ENCODE measurements at regions not wholly inside any gene's neighbourhood (a gene's known extent, or its start where the extent isn't known, plus 50 kb on each side); places are given as distances from the start of the nearest gene placed in this dataset.
"Not testable (repeated sequence)": the region's sequence is repeated elsewhere in the genome, so short reads cannot be mapped to it uniquely, and the experiment has no call there.

DNA sequence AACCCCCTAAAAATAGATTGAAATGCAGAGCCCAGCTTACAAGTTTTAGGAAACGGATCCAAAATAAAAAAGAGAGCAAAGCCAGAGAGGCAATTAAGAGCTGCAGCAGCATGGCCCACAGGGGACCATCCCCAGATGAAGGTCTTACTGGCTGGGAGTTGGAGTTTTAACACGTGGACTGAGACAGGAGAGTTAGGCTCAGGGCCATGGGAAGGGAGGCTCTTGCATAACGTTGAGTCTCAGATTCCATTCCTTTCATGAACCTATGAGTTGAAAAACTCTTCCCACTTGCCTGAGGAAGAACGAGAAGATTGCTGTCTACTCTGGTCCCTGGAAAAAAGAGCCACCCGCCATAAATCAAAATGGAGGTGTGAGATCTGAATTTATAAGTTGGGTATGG is 101.8 kb upstream of the NDUFV2 start:
- H3K4me2 ChIP-seq (ENCODE audit: insufficient read depth, low read length), result no peak overlapping the region
- H3K27me3 ChIP-seq (ENCODE audit: insufficient read depth, low read length, poor library complexity), result no peaks in the 10 kb centered on the region
- no peak overlapping the region for H2AFZ ChIP-seq (ENCODE audit: low read depth, low read length)
- H3K4me1 ChIP-seq (ENCODE audit: insufficient read depth, low read length), result no peaks in the 10 kb centered on the region
- TF ChIP-seq, protein P1, sequence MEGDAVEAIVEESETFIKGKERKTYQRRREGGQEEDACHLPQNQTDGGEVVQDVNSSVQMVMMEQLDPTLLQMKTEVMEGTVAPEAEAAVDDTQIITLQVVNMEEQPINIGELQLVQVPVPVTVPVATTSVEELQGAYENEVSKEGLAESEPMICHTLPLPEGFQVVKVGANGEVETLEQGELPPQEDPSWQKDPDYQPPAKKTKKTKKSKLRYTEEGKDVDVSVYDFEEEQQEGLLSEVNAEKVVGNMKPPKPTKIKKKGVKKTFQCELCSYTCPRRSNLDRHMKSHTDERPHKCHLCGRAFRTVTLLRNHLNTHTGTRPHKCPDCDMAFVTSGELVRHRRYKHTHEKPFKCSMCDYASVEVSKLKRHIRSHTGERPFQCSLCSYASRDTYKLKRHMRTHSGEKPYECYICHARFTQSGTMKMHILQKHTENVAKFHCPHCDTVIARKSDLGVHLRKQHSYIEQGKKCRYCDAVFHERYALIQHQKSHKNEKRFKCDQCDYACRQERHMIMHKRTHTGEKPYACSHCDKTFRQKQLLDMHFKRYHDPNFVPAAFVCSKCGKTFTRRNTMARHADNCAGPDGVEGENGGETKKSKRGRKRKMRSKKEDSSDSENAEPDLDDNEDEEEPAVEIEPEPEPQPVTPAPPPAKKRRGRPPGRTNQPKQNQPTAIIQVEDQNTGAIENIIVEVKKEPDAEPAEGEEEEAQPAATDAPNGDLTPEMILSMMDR (IDR thresholded peaks at IDR 0.05; ENCODE audit: borderline replicate concordance, extremely low read depth, low read length, poor library complexity, severe bottlenecking), result no peak
- TF ChIP-seq EZH2 (IDR thresholded peaks at IDR 0.05; ENCODE audit: borderline replicate concordance, low read depth, low read length, severe bottlenecking), result no peak
- H3K4me3 ChIP-seq (ENCODE audit: low read depth in 1 of 2, low read length in 2 of 2), result no peak overlapping the region
- DNase-seq (no peak), ATAC-seq (ENCODE audit: insufficient read depth, low read depth) (no peak)
- no peaks in the 10 kb centered on the region for H3K9me3 ChIP-seq (ENCODE audit: insufficient read depth, low read length, severe bottlenecking)
- H4K20me1 ChIP-seq (ENCODE audit: insufficient read depth, low read length), result no peaks in the 10 kb centered on the region
- no peaks in the 10 kb centered on the region for H3K36me3 ChIP-seq (ENCODE audit: insufficient read depth, low read length)
- no peak overlapping the region for H3K9ac ChIP-seq (ENCODE audit: low read depth, low read length)
- no peaks in the 10 kb centered on the region for H3K79me2 ChIP-seq (ENCODE audit: insufficient read depth, low read length)
- H3K27ac ChIP-seq (ENCODE audit: low read length), result no peak overlapping the region

DNA sequence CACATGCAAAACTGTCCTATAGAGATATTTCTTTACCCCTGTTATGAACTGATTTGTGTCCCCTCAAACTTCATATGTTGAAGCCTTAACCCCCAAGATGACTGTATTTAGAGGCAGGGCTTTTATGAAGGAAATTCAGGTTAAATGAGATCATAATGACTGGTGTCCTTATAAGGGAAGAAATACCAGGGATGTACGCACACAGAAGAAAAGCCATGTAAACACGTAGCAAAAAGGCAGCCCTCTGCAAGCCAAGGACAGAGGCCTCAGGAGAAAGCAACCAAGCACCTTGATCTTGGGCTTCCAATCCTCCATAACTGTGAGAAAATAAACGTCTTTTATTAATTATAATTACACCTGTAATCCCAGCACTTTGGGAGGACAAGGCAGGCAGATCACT is 101.3 kb upstream of the NDUFV2 start:
- Histone ChIP-seq H3K36me3 (ENCODE audit: insufficient read depth, low read length) (no peaks in the 10 kb centered on the region), H3K9ac (ENCODE audit: low read depth, low read length) (no peak overlapping the region), H3K27me3 (ENCODE audit: insufficient read depth, low read length, poor library complexity) (no peaks in the 10 kb centered on the region), H3K4me2 (ENCODE audit: insufficient read depth, low read length) (no peak overlapping the region), H3K27ac (ENCODE audit: low read length) (no peak overlapping the region), H3K9me3 (ENCODE audit: insufficient read depth, low read length, severe bottlenecking) (no peaks in the 10 kb centered on the region), H2AFZ (ENCODE audit: low read depth, low read length) (no peak overlapping the region), H4K20me1 (ENCODE audit: insufficient read depth, low read length) (no peaks in the 10 kb centered on the region), H3K79me2 (ENCODE audit: insufficient read depth, low read length) (no peaks in the 10 kb centered on the region), H3K4me3 (ENCODE audit: low read depth in 1 of 2, low read length in 2 of 2) (no peak overlapping the region), H3K4me1 (ENCODE audit: insufficient read depth, low read length) (no peaks in the 10 kb centered on the region)
- TF ChIP-seq, protein P1 (IDR thresholded peaks at IDR 0.05; ENCODE audit: borderline replicate concordance, extremely low read depth, low read length, poor library complexity, severe bottlenecking), result no peak
- TF ChIP-seq EZH2 (IDR thresholded peaks at IDR 0.05; ENCODE audit: borderline replicate concordance, low read depth, low read length, severe bottlenecking), result no peak
- no peak for ATAC-seq (ENCODE audit: insufficient read depth, low read depth)
- no peak for DNase-seq

DNA sequence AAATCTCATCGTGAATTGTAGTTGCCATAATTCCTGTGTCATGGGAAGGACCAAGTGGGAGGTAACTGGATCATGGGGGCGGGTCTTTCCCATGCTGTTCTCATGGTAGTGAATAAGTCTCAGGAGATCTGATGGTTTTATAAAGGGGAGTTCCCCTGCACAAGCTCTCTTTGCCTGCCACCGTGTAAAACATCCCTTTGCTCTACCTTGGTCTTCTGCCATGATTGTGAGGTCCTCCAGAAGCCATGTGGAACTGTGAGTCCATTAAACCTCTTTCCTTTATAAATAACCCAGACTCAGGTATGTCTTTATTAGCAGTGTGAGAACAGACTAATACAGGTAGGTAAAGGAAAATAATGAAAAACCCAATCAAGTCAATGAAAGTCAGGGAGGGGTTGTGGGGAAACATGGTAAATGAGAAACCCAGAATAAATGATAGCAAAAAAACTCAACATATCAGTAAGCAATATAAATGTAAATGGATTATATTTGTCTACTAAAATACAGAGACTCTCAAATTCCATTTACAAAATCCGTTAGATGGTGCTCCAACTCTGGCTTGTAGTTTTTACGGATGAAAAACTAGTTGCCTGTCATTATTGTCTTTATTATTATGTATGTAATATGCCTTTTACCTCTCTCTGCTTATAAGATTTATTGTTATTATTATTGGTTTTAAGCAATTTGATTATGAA is 98.9 kb upstream of the NDUFV2 start:
- no peak overlapping the region for H3K4me3 ChIP-seq (ENCODE audit: low read depth in 1 of 2, low read length in 2 of 2)
- no peaks in the 10 kb centered on the region for H3K9me3 ChIP-seq (ENCODE audit: insufficient read depth, low read length, severe bottlenecking)
- H3K9ac ChIP-seq (ENCODE audit: low read depth, low read length), result no peak overlapping the region
- H3K27me3 ChIP-seq (ENCODE audit: insufficient read depth, low read length, poor library complexity), result no peaks in the 10 kb centered on the region
- H3K27ac ChIP-seq (ENCODE audit: low read length), result no peak overlapping the region
- no peaks in the 10 kb centered on the region for H3K79me2 ChIP-seq (ENCODE audit: insufficient read depth, low read length)
- DNase-seq (no peak), ATAC-seq (ENCODE audit: insufficient read depth, low read depth) (no peak)
- H2AFZ ChIP-seq (ENCODE audit: low read depth, low read length), result no peak overlapping the region
- TF ChIP-seq, protein P1 (IDR thresholded peaks at IDR 0.05; ENCODE audit: borderline replicate concordance, extremely low read depth, low read length, poor library complexity, severe bottlenecking), result no peak
- no peak for TF ChIP-seq EZH2 (IDR thresholded peaks at IDR 0.05; ENCODE audit: borderline replicate concordance, low read depth, low read length, severe bottlenecking)
- no peaks in the 10 kb centered on the region for H3K4me1 ChIP-seq (ENCODE audit: insufficient read depth, low read length)
- no peak overlapping the region for H3K4me2 ChIP-seq (ENCODE audit: insufficient read depth, low read length)
- no peaks in the 10 kb centered on the region for H3K36me3 ChIP-seq (ENCODE audit: insufficient read depth, low read length)
- no peaks in the 10 kb centered on the region for H4K20me1 ChIP-seq (ENCODE audit: insufficient read depth, low read length)

GRCh38 chr18:9004308-9004707 is 98.2 kb upstream of the NDUFV2 start:
- H2AFZ ChIP-seq (ENCODE audit: low read depth, low read length); H3K4me3 ChIP-seq (ENCODE audit: low read depth in 1 of 2, low read length in 2 of 2); H3K36me3 ChIP-seq (ENCODE audit: insufficient read depth, low read length); H3K4me2 ChIP-seq (ENCODE audit: insufficient read depth, low read length); ATAC-seq (ENCODE audit: insufficient read depth, low read depth); DNase-seq; H3K9me3 ChIP-seq (ENCODE audit: insufficient read depth, low read length, severe bottlenecking); H4K20me1 ChIP-seq (ENCODE audit: insufficient read depth, low read length); H3K27ac ChIP-seq (ENCODE audit: low read length); H3K4me1 ChIP-seq (ENCODE audit: insufficient read depth, low read length); H3K79me2 ChIP-seq (ENCODE audit: insufficient read depth, low read length); H3K9ac ChIP-seq (ENCODE audit: low read depth, low read length); H3K27me3 ChIP-seq (ENCODE audit: insufficient read depth, low read length, poor library complexity): not testable (repeated sequence)

DNA sequence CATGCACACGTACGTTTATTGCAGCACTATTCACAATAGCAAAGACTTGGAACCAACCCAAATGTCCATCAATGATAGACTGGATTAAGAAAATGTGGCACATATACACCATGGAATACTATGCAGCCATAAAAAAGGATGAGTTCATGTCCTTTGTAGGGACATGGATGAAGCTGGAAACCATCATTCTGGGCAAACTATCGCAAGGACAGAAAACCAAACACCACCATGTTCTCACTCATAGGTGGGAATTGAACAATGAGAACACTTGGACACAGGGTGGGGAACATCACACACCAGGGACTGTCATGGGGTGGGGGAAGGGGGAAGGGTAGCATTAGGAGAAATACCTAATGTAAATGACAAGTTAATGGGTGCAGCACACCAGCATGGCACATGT is 94.8 kb upstream of the NDUFV2 start:
- not testable (repeated sequence) for H3K4me3 ChIP-seq (ENCODE audit: low read depth in 1 of 2, low read length in 2 of 2); H3K9ac ChIP-seq (ENCODE audit: low read depth, low read length); ATAC-seq (ENCODE audit: insufficient read depth, low read depth); H3K79me2 ChIP-seq (ENCODE audit: insufficient read depth, low read length); H4K20me1 ChIP-seq (ENCODE audit: insufficient read depth, low read length); H3K9me3 ChIP-seq (ENCODE audit: insufficient read depth, low read length, severe bottlenecking); H3K4me1 ChIP-seq (ENCODE audit: insufficient read depth, low read length); DNase-seq; H2AFZ ChIP-seq (ENCODE audit: low read depth, low read length); H3K36me3 ChIP-seq (ENCODE audit: insufficient read depth, low read length); H3K27ac ChIP-seq (ENCODE audit: low read length); H3K27me3 ChIP-seq (ENCODE audit: insufficient read depth, low read length, poor library complexity); H3K4me2 ChIP-seq (ENCODE audit: insufficient read depth, low read length)

Measured in DND-41 (cell line).